ENCODE measurements at regions not wholly inside any gene's neighbourhood (a gene's known extent, or its start where the extent isn't known, plus 50 kb on each side); places are given as distances from the start of the nearest gene placed in this dataset.

GRCh38 chr9:126017758-126018157 lies 270.6 kb downstream of the PBX3 start:
- DNase-seq = no peak

GRCh38 chr9:126020836-126021235 lies 273.7 kb downstream of the PBX3 start:
- peaks cover 3% of the 10 kb centered on the region; the same call in 1 of the 2 replicates for H3K27me3 ChIP-seq
- H3K4me3 ChIP-seq = no peak overlapping the region
- no peak overlapping the region for H3K27ac ChIP-seq
- no peaks in the 10 kb centered on the region for H3K4me1 ChIP-seq
- H3K36me3 ChIP-seq = no peaks in the 10 kb centered on the region
- no peak for DNase-seq
- H3K9me3 ChIP-seq (replicated peaks) = no peaks in the 10 kb centered on the region

More at GRCh38 chr9:126017758-126018157, 270.6 kb downstream of the PBX3 start:
- Histone ChIP-seq H3K4me1 (no peaks in the 10 kb centered on the region), H3K27me3 (0 out of 2 replicates have a peak, but pooled peaks cover 3% of the 10 kb centered on the region), H3K36me3 (no peaks in the 10 kb centered on the region), H3K4me3 (no peak overlapping the region), H3K9me3 (replicated peaks) (no peaks in the 10 kb centered on the region), H3K27ac (no peak overlapping the region)

GRCh38 chr9:126023962-126024361 lies 276.8 kb downstream of the PBX3 start:
- Histone ChIP-seq H3K4me1 (no peaks in the 10 kb centered on the region), H3K36me3 (no peaks in the 10 kb centered on the region), H3K27ac (no peak overlapping the region), H3K9me3 (replicated peaks) (no peaks in the 10 kb centered on the region), H3K4me3 (no peak overlapping the region), H3K27me3 (no peaks in the 10 kb centered on the region; the same call in 1 of the 2 replicates)
- no peak for DNase-seq

- H3K4me1 ChIP-seq = no peaks in the 10 kb centered on the region
- no peak for DNase-seq
Measured at GRCh38 chr9:126024581-126025230, 277.5 kb downstream of the PBX3 start.

GRCh38 chr9:126025991-126026390 lies 278.8 kb downstream of the PBX3 start:
- no peak for DNase-seq
- no peaks in the 10 kb centered on the region for H3K9me3 ChIP-seq (replicated peaks)
- H3K36me3 ChIP-seq = no peaks in the 10 kb centered on the region
- no peaks in the 10 kb centered on the region; the same call in 1 of the 2 replicates for H3K27me3 ChIP-seq
- H3K4me3 ChIP-seq = no peak overlapping the region
- H3K4me1 ChIP-seq = no peaks in the 10 kb centered on the region
- no peak overlapping the region for H3K27ac ChIP-seq

More at GRCh38 chr9:126024581-126025230, 277.5 kb downstream of the PBX3 start:
- H3K4me3 ChIP-seq = no peak overlapping the region
- H3K36me3 ChIP-seq = no peaks in the 10 kb centered on the region
- H3K27ac ChIP-seq = no peak overlapping the region
- H3K27me3 ChIP-seq = no peaks in the 10 kb centered on the region; the same call in 1 of the 2 replicates
- no peaks in the 10 kb centered on the region for H3K9me3 ChIP-seq (replicated peaks)

GRCh38 chr9:126027566-126027965 lies 280.4 kb downstream of the PBX3 start:
- Histone ChIP-seq H3K4me1 (no peaks in the 10 kb centered on the region), H3K27me3 (no peaks in the 10 kb centered on the region; the same call in 1 of the 2 replicates), H3K36me3 (no peaks in the 10 kb centered on the region), H3K9me3 (replicated peaks) (no peaks in the 10 kb centered on the region), H3K27ac (no peak overlapping the region), H3K4me3 (no peak overlapping the region)
- no peak for DNase-seq

- H3K9me3 ChIP-seq (replicated peaks) = no peaks in the 10 kb centered on the region
- H3K27me3 ChIP-seq = no peaks in the 10 kb centered on the region; the same call in 1 of the 2 replicates
Measured at GRCh38 chr9:126028746-126029145, 281.6 kb downstream of the PBX3 start.

GRCh38 chr9:126030716-126031115 lies 283.5 kb downstream of the PBX3 start:
- DNase-seq = no peak
- Histone ChIP-seq H3K4me3 (no peak overlapping the region), H3K36me3 (no peaks in the 10 kb centered on the region)

More at GRCh38 chr9:126028746-126029145, 281.6 kb downstream of the PBX3 start:
- DNase-seq = no peak
- Histone ChIP-seq H3K4me3 (no peak overlapping the region), H3K27ac (no peak overlapping the region), H3K4me1 (no peaks in the 10 kb centered on the region), H3K36me3 (no peaks in the 10 kb centered on the region)

GRCh38 chr9:126031116-126031515 lies 283.9 kb downstream of the PBX3 start:
- Histone ChIP-seq H3K9me3 (replicated peaks) (no peaks in the 10 kb centered on the region), H3K27me3 (no peaks in the 10 kb centered on the region), H3K4me1 (no peaks in the 10 kb centered on the region), H3K36me3 (no peaks in the 10 kb centered on the region), H3K4me3 (no peak overlapping the region), H3K27ac (no peak overlapping the region)
- DNase-seq = no peak

More at GRCh38 chr9:126030716-126031115, 283.5 kb downstream of the PBX3 start:
- H3K27me3 ChIP-seq = no peaks in the 10 kb centered on the region; the same call in 1 of the 2 replicates
- no peaks in the 10 kb centered on the region for H3K4me1 ChIP-seq
- H3K27ac ChIP-seq = no peak overlapping the region
- H3K9me3 ChIP-seq (replicated peaks) = no peaks in the 10 kb centered on the region

- Histone ChIP-seq H3K27me3 (no peaks in the 10 kb centered on the region), H3K4me1 (no peaks in the 10 kb centered on the region; the same call in 1 of the 2 replicates), H3K36me3 (no peaks in the 10 kb centered on the region), H3K27ac (no peak overlapping the region), H3K9me3 (replicated peaks) (no peaks in the 10 kb centered on the region), H3K4me3 (no peak overlapping the region)
- DNase-seq = no peak
Measured at GRCh38 chr9:126032135-126032534, 285.0 kb downstream of the PBX3 start.

GRCh38 chr9:126033318-126033717 lies 286.1 kb downstream of the PBX3 start:
- Histone ChIP-seq H3K9me3 (replicated peaks) (no peaks in the 10 kb centered on the region), H3K36me3 (no peaks in the 10 kb centered on the region), H3K4me3 (no peak overlapping the region), H3K27me3 (no peaks in the 10 kb centered on the region), H3K4me1 (no peaks in the 10 kb centered on the region; the same call in 1 of the 2 replicates), H3K27ac (no peak overlapping the region)
- no peak for DNase-seq

GRCh38 chr9:126033956-126034355 lies 286.8 kb downstream of the PBX3 start:
- DNase-seq = no peak
- no peak overlapping the region for H3K27ac ChIP-seq
- H3K36me3 ChIP-seq = no peaks in the 10 kb centered on the region
- no peaks in the 10 kb centered on the region; the same call in 1 of the 2 replicates for H3K4me1 ChIP-seq
- H3K4me3 ChIP-seq = no peak overlapping the region
- no peaks in the 10 kb centered on the region for H3K9me3 ChIP-seq (replicated peaks)
- H3K27me3 ChIP-seq = no peaks in the 10 kb centered on the region

- peak; percentile 53 to 67 for DNase-seq
- H3K9me3 ChIP-seq (replicated peaks) = no peaks in the 10 kb centered on the region
- no peaks in the 10 kb centered on the region for H3K27me3 ChIP-seq
Measured at GRCh38 chr9:126036881-126037291, 289.7 kb downstream of the PBX3 start.

GRCh38 chr9:126038790-126039189 lies 287.8 kb upstream of the MVB12B start:
- Histone ChIP-seq H3K27me3 (no peaks in the 10 kb centered on the region), H3K27ac (no peak overlapping the region), H3K4me1 (no peaks in the 10 kb centered on the region; the same call in 1 of the 2 replicates), H3K9me3 (replicated peaks) (peaks cover 7% of the 10 kb centered on the region; the same call in 1 of the 2 replicates), H3K36me3 (no peaks in the 10 kb centered on the region), H3K4me3 (no peak overlapping the region)
- no peak for DNase-seq

More at GRCh38 chr9:126036881-126037291, 289.7 kb downstream of the PBX3 start:
- Histone ChIP-seq H3K4me3 (peak overlapping the region; percentile 51), H3K36me3 (no peaks in the 10 kb centered on the region), H3K4me1 (no peaks in the 10 kb centered on the region; the same call in 1 of the 2 replicates), H3K27ac (peak overlapping the region; percentile 29)

- Histone ChIP-seq H3K36me3 (no peaks in the 10 kb centered on the region), H3K4me3 (no peak overlapping the region), H3K27me3 (no peaks in the 10 kb centered on the region), H3K4me1 (no peaks in the 10 kb centered on the region), H3K27ac (no peak overlapping the region), H3K9me3 (replicated peaks) (peaks cover 7% of the 10 kb centered on the region; the same call in 1 of the 2 replicates)
- DNase-seq = no peak
Measured at GRCh38 chr9:126043681-126044080, 282.9 kb upstream of the MVB12B start.

Data from SJCRH30 (cell line).